ENCODE measurements at regions not wholly inside any gene's neighbourhood (a gene's known extent, or its start where the extent isn't known, plus 50 kb on each side); places are given as distances from the start of the nearest gene placed in this dataset.

GRCh38 chr5:154647761-154648145, 107.4 kb upstream of the LARP1 start:
- no peak for DNase-seq
- Histone ChIP-seq H3K36me3 (no peaks in the 10 kb centered on the region), H3K27me3 (peaks cover 0 to 11% (median 0%) of the 10 kb centered on the region in 4 donors), H3K4me1 (peaks cover 6 to 14% (median 10%) of the 10 kb centered on the region in 3 donors), H3K4me3 (peak overlapping the region in 2 of 4 donors; percentile 37 to 60), H3K9me3 (peaks cover 0 to 4% (median 0%) of the 10 kb centered on the region in 3 donors), H3K27ac (no peak overlapping the region)
- intact Hi-C loops (cut with DNase I), result no loop called here
- WGBS, 2 donors, result 27 to 55% methylated on average over 6 of the region's 6 CpGs
- TF ChIP-seq CTCF (IDR thresholded peaks at IDR 0.05) (no peak), POLR2A (IDR thresholded peaks at IDR 0.05) (no peak)

GRCh38 chr5:154647114-154647760, 107.9 kb upstream of the LARP1 start:
- intact Hi-C loops (cut with DNase I), result no loop called here
- Histone ChIP-seq H3K4me1 (peaks cover 6 to 14% (median 10%) of the 10 kb centered on the region in 3 donors), H3K36me3 (no peaks in the 10 kb centered on the region), H3K4me3 (peak overlapping the region in 3 of 4 donors; percentile 22 to 60 (median 37)), H3K27me3 (peaks cover 0 to 11% (median 0%) of the 10 kb centered on the region in 4 donors), H3K9me3 (peaks cover 0 to 4% (median 0%) of the 10 kb centered on the region in 3 donors), H3K27ac (no peak overlapping the region)
- TF ChIP-seq CTCF (IDR thresholded peaks at IDR 0.05) (no peak), POLR2A (IDR thresholded peaks at IDR 0.05) (no peak)
- 8 to 15% methylated on average over 22 to 31 of the region's 36 CpGs for WGBS, 2 donors
- DNase-seq, result no peak

- Histone ChIP-seq H3K27me3 (peaks cover 0 to 11% (median 0%) of the 10 kb centered on the region in 4 donors), H3K4me1 (peaks cover 6 to 14% (median 10%) of the 10 kb centered on the region in 3 donors), H3K9me3 (peaks cover 0 to 4% (median 0%) of the 10 kb centered on the region in 3 donors), H3K36me3 (no peaks in the 10 kb centered on the region), H3K4me3 (peak overlapping the region in 3 of 4 donors; percentile 22 to 60 (median 37)), H3K27ac (no peak overlapping the region)
- 40 to 64% methylated on average over 1 to 24 of the region's 24 CpGs for WGBS, 2 donors
- intact Hi-C loops (cut with DNase I), result no loop called here
- no peak for TF ChIP-seq CTCF (IDR thresholded peaks at IDR 0.05)
- no peak for DNase-seq
Measured at GRCh38 chr5:154646745-154647113, 108.4 kb upstream of the LARP1 start.

GRCh38 chr5:154644745-154645411, 110.3 kb upstream of the LARP1 start:
- Histone ChIP-seq H3K4me1 (peaks cover 6 to 14% (median 10%) of the 10 kb centered on the region in 3 donors), H3K4me3 (no peak overlapping the region), H3K27ac (no peak overlapping the region), H3K27me3 (peaks cover 0 to 11% (median 0%) of the 10 kb centered on the region in 4 donors), H3K9me3 (peaks cover 0 to 4% (median 0%) of the 10 kb centered on the region in 3 donors), H3K36me3 (no peaks in the 10 kb centered on the region)
- intact Hi-C loops (cut with DNase I), result no loop called here
- no peak for TF ChIP-seq CTCF (IDR thresholded peaks at IDR 0.05)
- TF ChIP-seq POLR2A (IDR thresholded peaks at IDR 0.05), result no peak
- DNase-seq, result no peak
- 88 to 92% methylated on average over 3 to 5 of the region's 5 CpGs for WGBS, 2 donors

Measured in esophagus squamous epithelium (tissue), 5 donors.